ENCODE measurements at regions not wholly inside any gene's neighbourhood (a gene's known extent, or its start where the extent isn't known, plus 50 kb on each side); places are given as distances from the start of the nearest gene placed in this dataset.

DNA sequence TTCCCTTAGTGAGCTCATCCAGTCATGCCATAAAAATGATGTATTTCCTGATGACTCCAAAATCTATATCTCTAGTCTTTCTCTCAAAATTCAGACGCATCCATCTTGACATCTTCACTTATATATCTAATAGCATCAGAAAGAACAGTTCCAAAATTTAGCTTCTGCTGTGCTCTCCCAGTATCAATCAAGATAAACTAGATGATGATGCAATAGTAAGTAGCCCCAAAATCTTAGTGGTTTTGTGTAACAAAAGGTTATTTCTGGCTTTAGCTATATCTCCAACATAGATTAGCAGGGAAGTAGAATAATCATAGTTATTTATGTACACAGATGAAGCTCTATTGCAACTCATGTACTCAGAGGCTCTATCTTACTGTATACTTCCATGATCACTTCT, 382.5 kb upstream of the ADGRL3 start:
- FAIRE-seq = no peak
- BruUV-seq (replicated peaks) = no TSS peak
- no peaks in the 10 kb centered on the region for H3K9me1 ChIP-seq (replicated peaks; ENCODE audit: control insufficient read depth, extremely low read depth, insufficient read depth, low read length)
- dilution Hi-C loops (cut with MboI; ENCODE audit: extremely low pct_ligation_motif_present, low sequenced_read_pairs) (no loop called here), intact Hi-C loops (cut with micrococcal nuclease) (no loop called here)
- peaks cover 4% of the 10 kb centered on the region for H3K9me3 ChIP-seq (replicated peaks; ENCODE audit: control insufficient read depth, insufficient read depth, low read length)
- no peaks in the 10 kb centered on the region for H3K27me3 ChIP-seq (ENCODE audit: control insufficient read depth in 2 of 2, insufficient read depth in 2 of 2, low read length in 2 of 2)
- H3K79me2 ChIP-seq (ENCODE audit: control insufficient read depth, insufficient read depth, low read length) = no peaks in the 10 kb centered on the region
- H3K9ac ChIP-seq (replicated peaks; ENCODE audit: extremely low read depth, insufficient read depth, low read length) = no peak overlapping the region
- no peaks in the 10 kb centered on the region for H3K4me1 ChIP-seq (ENCODE audit: control insufficient read depth, extremely low read depth, insufficient read depth, low read length)
- no peaks in the 10 kb centered on the region for H4K20me1 ChIP-seq (replicated peaks; ENCODE audit: control insufficient read depth, extremely low read depth, insufficient read depth, low read length)
- no peaks in the 10 kb centered on the region for H3K36me3 ChIP-seq (ENCODE audit: control insufficient read depth in 2 of 2, extremely low read depth in 1 of 2, insufficient read depth in 2 of 2, low read length in 2 of 2)
- DNase-seq (ENCODE audit: low read depth, low spot score) = no peak
- ChIA-PET POLR2A (no interaction called here), CTCF (no interaction called here)
- H3K4me2 ChIP-seq (ENCODE audit: insufficient read depth, low read length) = no peak overlapping the region
- no peak for TF ChIP-seq EZH2 (IDR thresholded peaks at IDR 0.05; ENCODE audit: borderline replicate concordance, low read depth, low read length, severe bottlenecking)
- TF ChIP-seq JUN (IDR thresholded peaks at IDR 0.05; ENCODE audit: borderline replicate concordance, insufficient read depth, insufficient read length, low read depth) = no peak
- TF ChIP-seq, protein P1, sequence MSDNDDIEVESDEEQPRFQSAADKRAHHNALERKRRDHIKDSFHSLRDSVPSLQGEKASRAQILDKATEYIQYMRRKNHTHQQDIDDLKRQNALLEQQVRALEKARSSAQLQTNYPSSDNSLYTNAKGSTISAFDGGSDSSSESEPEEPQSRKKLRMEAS (IDR thresholded peaks at IDR 0.05; ENCODE audit: insufficient read depth, insufficient read length) = no peak
- TF ChIP-seq MYC (IDR thresholded peaks at IDR 0.05; ENCODE audit: low read depth, low read length) = no peak
- TF ChIP-seq POLR2A (IDR thresholded peaks at IDR 0.05; ENCODE audit: low read depth, low read length) = no peak
- TF ChIP-seq, protein P2, sequence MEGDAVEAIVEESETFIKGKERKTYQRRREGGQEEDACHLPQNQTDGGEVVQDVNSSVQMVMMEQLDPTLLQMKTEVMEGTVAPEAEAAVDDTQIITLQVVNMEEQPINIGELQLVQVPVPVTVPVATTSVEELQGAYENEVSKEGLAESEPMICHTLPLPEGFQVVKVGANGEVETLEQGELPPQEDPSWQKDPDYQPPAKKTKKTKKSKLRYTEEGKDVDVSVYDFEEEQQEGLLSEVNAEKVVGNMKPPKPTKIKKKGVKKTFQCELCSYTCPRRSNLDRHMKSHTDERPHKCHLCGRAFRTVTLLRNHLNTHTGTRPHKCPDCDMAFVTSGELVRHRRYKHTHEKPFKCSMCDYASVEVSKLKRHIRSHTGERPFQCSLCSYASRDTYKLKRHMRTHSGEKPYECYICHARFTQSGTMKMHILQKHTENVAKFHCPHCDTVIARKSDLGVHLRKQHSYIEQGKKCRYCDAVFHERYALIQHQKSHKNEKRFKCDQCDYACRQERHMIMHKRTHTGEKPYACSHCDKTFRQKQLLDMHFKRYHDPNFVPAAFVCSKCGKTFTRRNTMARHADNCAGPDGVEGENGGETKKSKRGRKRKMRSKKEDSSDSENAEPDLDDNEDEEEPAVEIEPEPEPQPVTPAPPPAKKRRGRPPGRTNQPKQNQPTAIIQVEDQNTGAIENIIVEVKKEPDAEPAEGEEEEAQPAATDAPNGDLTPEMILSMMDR (IDR thresholded peaks at IDR 0.05; ENCODE audit: extremely low read depth in 1 of 2, insufficient read depth in 1 of 2, low read depth in 1 of 2, low read length in 2 of 2) = no peak
- no peak for TF ChIP-seq POLR2AphosphoS5 (IDR thresholded peaks at IDR 0.05; ENCODE audit: insufficient read depth, low read depth, low read length)
- TF ChIP-seq GATA2 (IDR thresholded peaks at IDR 0.05; ENCODE audit: insufficient read depth, insufficient read length, low read depth, low read length) = no peak
- TF ChIP-seq FOS (IDR thresholded peaks at IDR 0.05; ENCODE audit: borderline replicate concordance, insufficient read depth, low read length) = no peak
- H2AFZ ChIP-seq (ENCODE audit: low read depth, low read length) = no peak overlapping the region
- H3K4me3 ChIP-seq (replicated peaks in 1 of 3; ENCODE audit: insufficient read depth in 1 of 3, low read depth in 1 of 3, low read length in 3 of 3) = no peak overlapping the region
- H3K27ac ChIP-seq (ENCODE audit: insufficient read depth, low read depth, low read length) = no peak overlapping the region
